GM12878 (cell line): ENCODE measurements at regions not wholly inside any gene's neighbourhood (a gene's known extent, or its start where the extent isn't known, plus 50 kb on each side); places are given as distances from the start of the nearest gene placed in this dataset.

Experiments
- ATAC-seq: fragments of 200-7000 bp; cut with Tn5 transposase; 3 replicates; pipeline ENCODE4 v1.9.1; 2020; ENCODE audit warnings: mild to moderate bottlenecking, moderate library complexity
- BruUV-seq: library from RNA; stranded (reverse); fragments of 400-500 nt; replicated peaks from 2 replicates; lab custom pipeline; 2021; lab: Mats Ljungman, UMichigan
- CTCF ChIA-PET: fragments of 300-600 bp; sonication (Branson Sonifier 250); formaldehyde crosslinking; extraction: SDS; loops from one replicate; lab custom pipeline; 2021; ENCODE audit warnings: inconsistent platforms; lab: Yijun Ruan, JAX
- POLR2A ChIA-PET: fragments of 350-600 bp; formaldehyde crosslinking; extraction: SDS; loops from one replicate; lab custom pipeline; 2021; ENCODE audit warnings: inconsistent platforms; lab: Charles Lee
- RAD21 ChIA-PET: fragments of 300-600 bp; sonication (Branson Sonifier 250); formaldehyde crosslinking; loops from one replicate; lab custom pipeline; 2023; ENCODE audit warnings: antibody characterized with exemption; ENCODE audit not compliant: unreplicated experiment; lab: Charles Lee
- SMC1A ChIA-PET: fragments of 300-600 bp; sonication (Branson Sonifier 250); formaldehyde crosslinking; loops from one replicate; lab custom pipeline; 2023; ENCODE audit not compliant: unreplicated experiment, uncharacterized antibody; lab: Charles Lee
- DNase-seq: peaks from one replicate; pipeline ENCODE4 v3.0.0-alpha.2; 2011; ENCODE audit warnings: low read depth, low spot score
- FAIRE-seq: peaks from 3 replicates; lab custom pipeline; 2011; peaks lifted over from hg19 to GRCh38; lab: Jason Lieb, UNC
- H2AFZ ChIP-seq: 2 replicates; pipeline ENCODE4 v1.6.0; 2011; ENCODE audit warnings: low read depth, low read length, control low read depth; ENCODE audit not compliant: control insufficient read depth
- H3K27ac ChIP-seq: 2 replicates; pipeline ENCODE4 v1.5.1; 2011; ENCODE audit warnings: control low read depth; ENCODE audit not compliant: control insufficient read depth, insufficient read depth
- H3K27me3 ChIP-seq, 2 experiments: replicated peaks in 1 of 2; 2 replicates each; pipeline versions ENCODE4 v1.6.0 to v1.6.1; 2011; ENCODE audit warnings: low read length in 1 of 2; ENCODE audit not compliant: control insufficient read depth in 2 of 2, insufficient read depth in 2 of 2
- H3K36me3 ChIP-seq, 2 experiments: 2 replicates each; pipeline ENCODE4 v1.5.1; 2011; ENCODE audit warnings: low read length in 1 of 2; ENCODE audit not compliant: control insufficient read depth in 2 of 2, insufficient read depth in 2 of 2
- H3K4me1 ChIP-seq: 2 replicates; pipeline ENCODE4 v1.6.1; 2011; ENCODE audit warnings: mild to moderate bottlenecking, low read length, moderate library complexity, mixed read lengths; ENCODE audit not compliant: control insufficient read depth, insufficient read depth
- H3K4me2 ChIP-seq: 2 replicates; pipeline ENCODE4 v1.6.0; 2011; ENCODE audit warnings: control low read depth; ENCODE audit not compliant: control insufficient read depth, insufficient read depth
- H3K4me3 ChIP-seq: fragments of 200-600 bp; sonication (generic); 2 replicates; pipeline ENCODE4 v1.5.1; 2016
- H3K79me2 ChIP-seq: 2 replicates; pipeline ENCODE4 v1.6.0; 2011; ENCODE audit warnings: low read length; ENCODE audit not compliant: control insufficient read depth, insufficient read depth
- H3K9ac ChIP-seq: 2 replicates; pipeline ENCODE4 v1.8.0; 2011; ENCODE audit warnings: low read length, control low read depth, mixed read lengths; ENCODE audit not compliant: control insufficient read depth, insufficient read depth
- H3K9me3 ChIP-seq: replicated peaks from 3 replicates; pipeline ENCODE4 v1.5.1; 2011; ENCODE audit warnings: mild to moderate bottlenecking, low read length; ENCODE audit not compliant: control insufficient read depth, insufficient read depth
- H4K20me1 ChIP-seq: 2 replicates; pipeline ENCODE4 v1.6.0; 2011; ENCODE audit not compliant: control insufficient read depth, insufficient read depth
- BACH1 ChIP-seq: fragments of 450-650 bp; IDR thresholded peaks from 2 replicates; pipeline ENCODE4 v1.6.1; 2017; ENCODE audit warnings: mild to moderate bottlenecking, borderline replicate concordance
- BCL11A ChIP-seq: IDR thresholded peaks from 2 replicates; pipeline ENCODE4 v1.6.1; 2011; ENCODE audit warnings: low read depth, low read length
- CREM ChIP-seq: IDR thresholded peaks from 2 replicates; pipeline ENCODE4 v1.6.1; 2014; ENCODE audit warnings: antibody characterized with exemption, low read depth
- FOXK2 ChIP-seq: fragments of 450-650 bp; IDR thresholded peaks from 2 replicates; pipeline ENCODE4 v1.6.1; 2017; ENCODE audit warnings: mild to moderate bottlenecking, moderate library complexity
- HCFC1 ChIP-seq: fragments of 150-350 bp; IDR thresholded peaks from 2 replicates; pipeline ENCODE4 v1.6.1; 2014; ENCODE audit warnings: low read length
- KLF5 ChIP-seq: fragments of 450-650 bp; IDR thresholded peaks from 2 replicates; pipeline ENCODE4 v1.6.1; 2014; ENCODE audit warnings: mild to moderate bottlenecking; ENCODE audit not compliant: partially characterized antibody
- MEF2B ChIP-seq: fragments of 450-650 bp; IDR thresholded peaks from 2 replicates; pipeline ENCODE4 v1.6.1; 2018; ENCODE audit warnings: mild to moderate bottlenecking, moderate library complexity; ENCODE audit not compliant: partially characterized antibody, poor library complexity, severe bottlenecking
- NR2C1 ChIP-seq: fragments of 450-650 bp; IDR thresholded peaks from 2 replicates; pipeline ENCODE4 v1.6.1; 2017; ENCODE audit warnings: antibody characterized with exemption, mild to moderate bottlenecking, moderate library complexity
- PBX3 ChIP-seq: IDR thresholded peaks from 2 replicates; pipeline ENCODE4 v1.6.1; 2011; ENCODE audit warnings: mild to moderate bottlenecking, low read depth, low read length, moderate library complexity; ENCODE audit not compliant: insufficient replicate concordance
- POLR2AphosphoS2 ChIP-seq: IDR thresholded peaks from 2 replicates; pipeline ENCODE4 v1.6.1; 2011; ENCODE audit warnings: low read depth, mild to moderate bottlenecking, low read length, improper control_type of control experiment, moderate library complexity
- RAD21 ChIP-seq: IDR thresholded peaks from 2 replicates; pipeline ENCODE4 v1.6.1; 2011; ENCODE audit warnings: mild to moderate bottlenecking, low read depth, low read length, moderate library complexity; ENCODE audit not compliant: insufficient read depth
- SMAD1 ChIP-seq: fragments of 450-650 bp; IDR thresholded peaks from 2 replicates; pipeline ENCODE4 v1.6.1; 2018; ENCODE audit warnings: mild to moderate bottlenecking, low read depth; ENCODE audit not compliant: partially characterized antibody
- SMAD5 ChIP-seq: IDR thresholded peaks from 2 replicates; pipeline ENCODE4 v1.6.1; 2016; ENCODE audit warnings: antibody characterized with exemption, low read depth
- USF1 ChIP-seq: IDR thresholded peaks from 2 replicates; pipeline ENCODE4 v1.6.1; 2011; ENCODE audit warnings: borderline replicate concordance, low read depth, mild to moderate bottlenecking, moderate library complexity, mixed read lengths, low read length; ENCODE audit not compliant: insufficient read depth; ENCODE audit errors: extremely low read length
- YY1 ChIP-seq: IDR thresholded peaks from 2 replicates; pipeline ENCODE4 v1.6.1; 2011; ENCODE audit warnings: low read depth, mild to moderate bottlenecking, low read length
- ZNF207 ChIP-seq: fragments of 450-650 bp; IDR thresholded peaks from 2 replicates; pipeline ENCODE4 v1.6.1; 2014; ENCODE audit warnings: antibody characterized with exemption, mild to moderate bottlenecking, borderline replicate concordance
- WGBS: methylation state at CpG from one replicate; pipeline ENCODE4 v1.1.6; 2016; ENCODE audit warnings: low lambda C conversion rate; ENCODE audit not compliant: insufficient replicate concordance, insufficient coverage; ENCODE audit errors: missing lambda C conversion rate; 5-methylcytosine and 5-hydroxymethylcytosine counted together
- in situ Hi-C: fragments of 300-500 bp; cut with MboI; formaldehyde crosslinking; loops from 9 replicates; pipeline ENCODE4 v1.14.3; 2018; ENCODE audit warnings: mixed read lengths
- intact Hi-C: fragments of 100-400 bp; cut with micrococcal nuclease; formaldehyde crosslinking; loops from one replicate; pipeline ENCODE4 v1.14.2; 2022; ENCODE audit not compliant: unreplicated experiment
- TF ChIP-seq, protein P1 (sequence below): fragments of 450-650 bp; IDR thresholded peaks from 2 replicates; pipeline ENCODE4 v1.6.1; 2017; ENCODE audit warnings: low read depth, mild to moderate bottlenecking, moderate library complexity
- TF ChIP-seq, protein P2 (sequence below): fragments of 450-650 bp; IDR thresholded peaks from 2 replicates; pipeline ENCODE4 v1.6.1; 2016; ENCODE audit warnings: mild to moderate bottlenecking
- TF ChIP-seq, protein P3 (sequence below): IDR thresholded peaks from 2 replicates; pipeline ENCODE4 v1.6.1; 2012; ENCODE audit warnings: low read depth, low read length, improper control_type of control experiment

- TF ChIP-seq, protein P1, sequence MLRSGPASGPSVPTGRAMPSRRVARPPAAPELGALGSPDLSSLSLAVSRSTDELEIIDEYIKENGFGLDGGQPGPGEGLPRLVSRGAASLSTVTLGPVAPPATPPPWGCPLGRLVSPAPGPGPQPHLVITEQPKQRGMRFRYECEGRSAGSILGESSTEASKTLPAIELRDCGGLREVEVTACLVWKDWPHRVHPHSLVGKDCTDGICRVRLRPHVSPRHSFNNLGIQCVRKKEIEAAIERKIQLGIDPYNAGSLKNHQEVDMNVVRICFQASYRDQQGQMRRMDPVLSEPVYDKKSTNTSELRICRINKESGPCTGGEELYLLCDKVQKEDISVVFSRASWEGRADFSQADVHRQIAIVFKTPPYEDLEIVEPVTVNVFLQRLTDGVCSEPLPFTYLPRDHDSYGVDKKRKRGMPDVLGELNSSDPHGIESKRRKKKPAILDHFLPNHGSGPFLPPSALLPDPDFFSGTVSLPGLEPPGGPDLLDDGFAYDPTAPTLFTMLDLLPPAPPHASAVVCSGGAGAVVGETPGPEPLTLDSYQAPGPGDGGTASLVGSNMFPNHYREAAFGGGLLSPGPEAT: no peak
- TF ChIP-seq NR2C1: no peak
- no peak for TF ChIP-seq CREM
- no peak for TF ChIP-seq POLR2AphosphoS2
- no peak for TF ChIP-seq BACH1
- TF ChIP-seq USF1: no peak
- TF ChIP-seq YY1: no peak
- no peak for TF ChIP-seq PBX3
- no peak for TF ChIP-seq RAD21
- no peak for TF ChIP-seq KLF5
- no peak for TF ChIP-seq BCL11A
- TF ChIP-seq, protein P2, sequence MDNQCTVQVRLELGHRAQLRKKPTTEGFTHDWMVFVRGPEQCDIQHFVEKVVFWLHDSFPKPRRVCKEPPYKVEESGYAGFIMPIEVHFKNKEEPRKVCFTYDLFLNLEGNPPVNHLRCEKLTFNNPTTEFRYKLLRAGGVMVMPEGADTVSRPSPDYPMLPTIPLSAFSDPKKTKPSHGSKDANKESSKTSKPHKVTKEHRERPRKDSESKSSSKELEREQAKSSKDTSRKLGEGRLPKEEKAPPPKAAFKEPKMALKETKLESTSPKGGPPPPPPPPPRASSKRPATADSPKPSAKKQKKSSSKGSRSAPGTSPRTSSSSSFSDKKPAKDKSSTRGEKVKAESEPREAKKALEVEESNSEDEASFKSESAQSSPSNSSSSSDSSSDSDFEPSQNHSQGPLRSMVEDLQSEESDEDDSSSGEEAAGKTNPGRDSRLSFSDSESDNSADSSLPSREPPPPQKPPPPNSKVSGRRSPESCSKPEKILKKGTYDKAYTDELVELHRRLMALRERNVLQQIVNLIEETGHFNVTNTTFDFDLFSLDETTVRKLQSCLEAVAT: no peak
- TF ChIP-seq MEF2B: no peak
- TF ChIP-seq FOXK2: no peak
- no peak for TF ChIP-seq ZNF207
- TF ChIP-seq SMAD5: no peak
- TF ChIP-seq, protein P3, sequence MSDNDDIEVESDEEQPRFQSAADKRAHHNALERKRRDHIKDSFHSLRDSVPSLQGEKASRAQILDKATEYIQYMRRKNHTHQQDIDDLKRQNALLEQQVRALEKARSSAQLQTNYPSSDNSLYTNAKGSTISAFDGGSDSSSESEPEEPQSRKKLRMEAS: no peak
- no peak for TF ChIP-seq HCFC1
- no peak for TF ChIP-seq SMAD1
- H3K36me3 ChIP-seq: no peaks in the 10 kb centered on the region
- no TSS peak for BruUV-seq
- 38% methylated on average over 1 of the region's 1 CpG for WGBS
- H3K79me2 ChIP-seq: no peaks in the 10 kb centered on the region
- FAIRE-seq (no peak), DNase-seq (no peak), ATAC-seq (no peak)
- H3K4me3 ChIP-seq: no peak overlapping the region
- no peaks in the 10 kb centered on the region for H4K20me1 ChIP-seq
- H3K4me2 ChIP-seq: no peak overlapping the region
- no peaks in the 10 kb centered on the region for H3K4me1 ChIP-seq
- ChIA-PET SMC1A (no interaction called here), RAD21 (no interaction called here), POLR2A (no interaction called here), CTCF (no interaction called here)
- H3K9ac ChIP-seq: no peak overlapping the region
- no peak overlapping the region for H3K27ac ChIP-seq
- in situ Hi-C loops (no loop called here), intact Hi-C loops (no loop called here)
- H3K27me3 ChIP-seq: no peaks in the 10 kb centered on the region
- H2AFZ ChIP-seq: no peak overlapping the region
- no peaks in the 10 kb centered on the region for H3K9me3 ChIP-seq
Observed at GRCh38 chr15:81795899-81796298, 249.9 kb downstream of the MEX3B start.
